Pancreas (tissue), 10 donors: ENCODE measurements at regions not wholly inside any gene's neighbourhood (a gene's known extent, or its start where the extent isn't known, plus 50 kb on each side); places are given as distances from the start of the nearest gene placed in this dataset.
A peak's percentile ranks its signal among the peaks of the same experiment; 100 is the strongest.

Source experiments
- ATAC-seq, 4 donors: fragments of 200-7000 bp; cut with Tn5 transposase; one replicate each; pipeline versions ENCODE4 v1.8.0 to v1.9.1; 2020; ENCODE audit warnings: mild to moderate bottlenecking in 4 of 4, moderate library complexity in 4 of 4
- DNase-seq, 6 donors: peaks; one replicate each; pipeline ENCODE4 v3.0.0-alpha.2; 2020
- FAIRE-seq: peaks from 2 replicates; lab custom pipeline; 2012; peaks lifted over from hg19 to GRCh38; lab: Jason Lieb, UNC
- H3K27ac ChIP-seq, 4 donors: fragments of 200-600 bp; sonication (generic); 1 replicate in 3 of 4; 2 replicates in 1 of 4; pipeline versions ENCODE4 v1.5.0 to v1.8.0; 2020
- H3K27me3 ChIP-seq, 4 donors: fragments of 200-600 bp; one replicate each; pipeline ENCODE4 v1.8.0; 2021
- H3K36me3 ChIP-seq, 3 donors: fragments of 200-600 bp; sonication (generic) in 1 of 3; one replicate each; pipeline versions ENCODE4 v1.5.0 to v1.8.0; 2020 to 2021
- H3K4me1 ChIP-seq, 3 donors: fragments of 200-600 bp; one replicate each; pipeline ENCODE4 v1.8.0; 2021
- H3K4me3 ChIP-seq, 4 donors: fragments of 200-600 bp; sonication (generic) in 2 of 4; one replicate each; pipeline versions ENCODE4 v1.5.0 to v1.8.0; 2020 to 2021
- H3K9me3 ChIP-seq, 4 donors: fragments of 200-600 bp; one replicate each; pipeline ENCODE4 v1.8.0; 2021
- WGBS, 2 donors: extraction: QIAGEN DNeasy Blood & Tissue Kit; methylation state at CpG; one replicate each; pipeline ENCODE4 v1.1.7; 2013; 5-methylcytosine and 5-hydroxymethylcytosine counted together
- intact Hi-C, 3 donors: fragments of 100-400 bp; cut with DNase I; formaldehyde crosslinking; loops; one replicate each; pipeline versions ENCODE4 v1.11.1 to v1.14.2; 2022
- TF ChIP-seq, protein P1 (sequence below), 4 donors: fragments of 200-600 bp; sonication (generic) in 3 of 4; IDR thresholded peaks; one replicate each; pipeline versions ENCODE4 v1.5.0 to v1.8.0; 2021; ENCODE audit warnings: antibody characterized with exemption in 4 of 4
- donor health status: healthy with polysubstance abuse.
- donor health status: DM: no; HTN: no; CAD: no; lungs with moderate emphysema.
- donor health status: DM: no; HTN: no; CAD: no.
- donor health status: control.
- donor health status: control.
- donor health status: Bipolar disorder and iron deficiency.
- donor health status: DM: yes; HTN: yes; CAD: no.
- donor health status: DM: no; HTN: no; CAD: no.
- donor health status: DM: no; HTN: no; CAD: no.
- donor health status: DM: yes; HTN: yes; CAD: no.

DNA sequence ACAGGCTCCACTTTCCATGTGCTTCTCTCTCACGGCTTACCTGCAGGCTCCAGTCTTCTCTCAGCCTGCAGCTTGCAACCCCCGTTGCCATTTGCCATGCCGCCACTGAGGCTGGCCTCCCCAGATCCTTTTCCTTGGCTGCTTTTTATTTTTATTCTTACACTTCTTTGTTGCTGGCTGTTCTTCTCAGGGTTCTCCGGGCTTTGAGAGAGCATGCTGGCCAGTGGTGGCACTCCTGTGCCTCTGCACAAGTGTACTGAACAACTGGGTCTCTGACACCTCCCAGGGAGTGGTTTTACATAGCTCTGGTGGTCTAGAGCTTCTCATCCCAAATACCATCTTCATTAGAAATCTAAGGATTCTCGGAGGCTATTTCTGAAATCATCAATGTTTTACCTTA is 241.7 kb upstream of the MTNR1B start:
- Histone ChIP-seq H3K27me3 (no peaks in the 10 kb centered on the region), H3K4me1 (no peaks in the 10 kb centered on the region), H3K4me3 (no peak overlapping the region), H3K36me3 (no peaks in the 10 kb centered on the region), H3K27ac (no peak overlapping the region), H3K9me3 (no peaks in the 10 kb centered on the region)
- FAIRE-seq (no peak), ATAC-seq (no peak), DNase-seq (no peak)
- TF ChIP-seq, protein P1, sequence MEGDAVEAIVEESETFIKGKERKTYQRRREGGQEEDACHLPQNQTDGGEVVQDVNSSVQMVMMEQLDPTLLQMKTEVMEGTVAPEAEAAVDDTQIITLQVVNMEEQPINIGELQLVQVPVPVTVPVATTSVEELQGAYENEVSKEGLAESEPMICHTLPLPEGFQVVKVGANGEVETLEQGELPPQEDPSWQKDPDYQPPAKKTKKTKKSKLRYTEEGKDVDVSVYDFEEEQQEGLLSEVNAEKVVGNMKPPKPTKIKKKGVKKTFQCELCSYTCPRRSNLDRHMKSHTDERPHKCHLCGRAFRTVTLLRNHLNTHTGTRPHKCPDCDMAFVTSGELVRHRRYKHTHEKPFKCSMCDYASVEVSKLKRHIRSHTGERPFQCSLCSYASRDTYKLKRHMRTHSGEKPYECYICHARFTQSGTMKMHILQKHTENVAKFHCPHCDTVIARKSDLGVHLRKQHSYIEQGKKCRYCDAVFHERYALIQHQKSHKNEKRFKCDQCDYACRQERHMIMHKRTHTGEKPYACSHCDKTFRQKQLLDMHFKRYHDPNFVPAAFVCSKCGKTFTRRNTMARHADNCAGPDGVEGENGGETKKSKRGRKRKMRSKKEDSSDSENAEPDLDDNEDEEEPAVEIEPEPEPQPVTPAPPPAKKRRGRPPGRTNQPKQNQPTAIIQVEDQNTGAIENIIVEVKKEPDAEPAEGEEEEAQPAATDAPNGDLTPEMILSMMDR (IDR thresholded peaks at IDR 0.05): no peak
- intact Hi-C loops: no loop called here
- WGBS, 2 donors: 78 to 82% methylated on average over 5 of the region's 5 CpGs

DNA sequence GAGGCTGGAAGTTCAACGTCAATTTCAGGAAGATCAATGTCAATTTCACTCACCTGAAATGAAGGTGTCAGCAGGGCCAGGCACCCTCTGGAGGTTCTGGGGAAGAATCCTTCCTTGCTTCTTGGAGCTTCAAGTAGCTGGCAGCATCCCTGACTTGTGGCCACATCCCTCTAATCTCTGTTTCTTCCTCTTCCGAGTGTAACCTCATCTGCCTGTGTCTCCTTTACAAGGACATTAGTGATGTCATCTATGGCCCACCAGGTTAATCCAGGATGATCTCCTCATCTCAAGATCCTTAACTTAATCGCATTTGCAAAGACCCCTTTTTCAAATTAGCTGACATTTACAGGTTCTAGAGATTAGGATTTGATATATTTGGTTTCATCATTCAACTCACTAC is 240.8 kb upstream of the MTNR1B start:
- Histone ChIP-seq H3K4me3 (no peak overlapping the region), H3K36me3 (no peaks in the 10 kb centered on the region), H3K4me1 (no peaks in the 10 kb centered on the region), H3K9me3 (no peaks in the 10 kb centered on the region), H3K27ac (no peak overlapping the region), H3K27me3 (no peaks in the 10 kb centered on the region)
- intact Hi-C loops: no loop called here
- FAIRE-seq: no peak
- TF ChIP-seq, protein P1 (IDR thresholded peaks at IDR 0.05): no peak
- DNase-seq: no peak
- no peak for ATAC-seq
- WGBS, 2 donors: 54 to 65% methylated on average over 3 of the region's 3 CpGs

DNA sequence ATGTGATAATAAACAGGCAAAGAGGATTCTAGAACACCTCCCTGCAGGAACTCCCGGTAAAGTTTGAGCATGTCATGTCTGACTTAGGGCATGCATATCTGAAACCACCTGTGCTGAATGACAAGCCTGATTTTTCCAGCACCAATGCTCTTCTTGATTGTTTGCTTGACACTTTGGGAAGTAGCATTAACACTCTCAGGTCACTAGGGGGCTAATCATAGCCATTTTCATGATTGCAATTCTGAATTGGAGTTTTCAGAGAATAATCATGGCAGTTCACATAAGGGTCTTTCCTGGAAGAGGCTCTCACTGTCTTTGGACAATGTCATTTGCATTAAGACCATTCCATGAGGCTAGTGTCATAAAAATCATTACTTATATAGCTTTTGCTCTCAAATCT is 234.4 kb upstream of the MTNR1B start:
- no peaks in the 10 kb centered on the region for H3K9me3 ChIP-seq
- H3K27ac ChIP-seq: no peak overlapping the region
- ATAC-seq (no peak), FAIRE-seq (no peak), DNase-seq (no peak)
- no peaks in the 10 kb centered on the region for H3K36me3 ChIP-seq
- no peak overlapping the region for H3K4me3 ChIP-seq
- no peaks in the 10 kb centered on the region for H3K4me1 ChIP-seq
- TF ChIP-seq, protein P1 (IDR thresholded peaks at IDR 0.05): peak in 1 of 4 donors; percentile 16
- WGBS, 2 donors: 29 to 45% methylated on average over 1 of the region's 1 CpG
- no peaks in the 10 kb centered on the region for H3K27me3 ChIP-seq
- intact Hi-C loops: no loop called here

DNA sequence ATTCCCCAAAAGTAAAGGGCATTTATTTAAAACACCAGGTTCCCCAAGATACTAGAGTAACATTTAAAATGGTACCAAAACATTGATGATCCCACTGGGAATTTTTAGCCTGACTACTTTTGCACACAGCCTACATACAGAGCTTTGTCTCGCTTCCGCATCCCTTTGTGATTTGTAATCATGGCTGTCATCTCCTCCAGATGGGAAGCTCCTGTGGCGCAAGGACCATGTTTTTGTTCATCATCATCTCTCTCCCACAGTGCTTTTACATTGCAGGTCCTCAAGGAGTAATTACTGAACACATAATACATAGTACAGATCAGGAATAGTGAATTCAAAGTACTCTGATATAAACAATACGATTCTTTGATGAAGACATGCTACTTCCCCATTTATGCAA is 231.2 kb upstream of the MTNR1B start:
- WGBS, 2 donors: 89 to 92% methylated on average over 4 of the region's 4 CpGs
- H3K9me3 ChIP-seq: no peaks in the 10 kb centered on the region
- intact Hi-C loops: no loop called here
- no peak overlapping the region for H3K4me3 ChIP-seq
- no peak overlapping the region for H3K27ac ChIP-seq
- H3K36me3 ChIP-seq: no peaks in the 10 kb centered on the region
- H3K4me1 ChIP-seq: no peaks in the 10 kb centered on the region
- DNase-seq (no peak), FAIRE-seq (no peak), ATAC-seq (no peak)
- TF ChIP-seq, protein P1 (IDR thresholded peaks at IDR 0.05): no peak
- H3K27me3 ChIP-seq: no peaks in the 10 kb centered on the region

DNA sequence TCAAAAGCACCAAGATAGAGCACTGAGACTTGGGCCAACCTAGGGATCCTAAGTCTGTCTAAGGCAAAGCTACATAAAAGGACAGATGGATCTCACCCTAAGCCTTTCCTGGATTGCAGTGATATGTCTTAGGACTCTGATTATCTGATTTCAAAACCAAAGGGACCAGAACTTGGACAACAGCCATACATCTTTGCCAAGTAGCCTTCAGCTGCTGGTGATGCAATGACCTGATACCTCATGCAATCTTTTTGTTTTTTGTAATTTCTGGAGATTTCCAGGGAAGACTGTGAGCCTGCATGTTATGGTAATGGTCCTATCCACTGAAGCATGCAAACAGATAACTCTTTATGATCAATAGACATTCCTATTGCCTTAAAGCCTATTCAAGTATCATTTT is 230.4 kb upstream of the MTNR1B start:
- TF ChIP-seq, protein P1 (IDR thresholded peaks at IDR 0.05): no peak
- H3K9me3 ChIP-seq: no peaks in the 10 kb centered on the region
- intact Hi-C loops: no loop called here
- no peaks in the 10 kb centered on the region for H3K36me3 ChIP-seq
- no peak overlapping the region for H3K4me3 ChIP-seq
- H3K27ac ChIP-seq: no peak overlapping the region
- DNase-seq: no peak
- H3K27me3 ChIP-seq: no peaks in the 10 kb centered on the region
- H3K4me1 ChIP-seq: no peaks in the 10 kb centered on the region
- FAIRE-seq: no peak
- no peak for ATAC-seq
